Middle frontal gyrus (tissue), 1 donor: ENCODE measurements at regions not wholly inside any gene's neighbourhood (a gene's known extent, or its start where the extent isn't known, plus 50 kb on each side); places are given as distances from the start of the nearest gene placed in this dataset.

Source experiments
- DNase-seq: peaks from one replicate; pipeline ENCODE4 v3.0.0-alpha.2; 2015; ENCODE audit warnings: low spot score; ENCODE audit errors: extremely low spot score

DNA sequence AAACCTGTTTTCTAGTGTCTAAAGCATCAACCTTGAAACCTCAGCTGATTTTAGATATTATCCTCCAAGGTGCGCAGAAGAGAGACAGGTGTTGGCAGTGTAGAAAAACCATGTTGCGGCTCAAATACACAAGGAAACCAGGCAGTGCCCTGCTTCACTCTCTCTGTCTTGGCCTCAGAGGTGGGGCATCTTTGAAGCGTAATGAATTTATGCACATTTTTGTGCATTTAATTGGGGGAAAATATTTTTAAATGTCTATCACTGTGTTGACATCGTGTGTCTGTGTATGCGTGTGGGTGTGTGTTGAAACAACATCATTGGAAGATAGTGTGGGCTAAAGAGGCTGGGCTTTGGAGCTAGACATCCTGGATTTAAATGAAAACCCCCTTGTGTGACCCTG lies 334.0 kb upstream of the CHD6 start:
- no peak for DNase-seq

DNA sequence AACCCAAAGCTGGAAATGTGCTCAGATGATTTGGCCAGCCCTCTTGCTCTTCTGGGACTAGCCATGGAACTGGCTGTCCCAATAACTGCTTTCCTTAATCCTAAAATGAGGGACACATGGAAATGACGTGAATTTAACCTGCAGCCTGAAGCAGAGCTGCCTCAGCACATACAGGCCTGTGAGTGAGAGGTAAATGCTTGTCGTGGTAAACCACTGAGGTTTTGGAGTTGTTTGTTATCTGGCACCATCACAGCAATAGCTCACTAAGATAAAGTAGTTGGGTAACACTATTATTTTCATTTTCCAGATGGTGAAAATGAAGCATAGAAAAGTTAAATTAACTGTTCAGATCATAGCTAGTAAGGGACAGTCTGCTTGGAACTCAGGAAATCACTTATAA lies 333.4 kb upstream of the CHD6 start:
- no peak for DNase-seq

DNA sequence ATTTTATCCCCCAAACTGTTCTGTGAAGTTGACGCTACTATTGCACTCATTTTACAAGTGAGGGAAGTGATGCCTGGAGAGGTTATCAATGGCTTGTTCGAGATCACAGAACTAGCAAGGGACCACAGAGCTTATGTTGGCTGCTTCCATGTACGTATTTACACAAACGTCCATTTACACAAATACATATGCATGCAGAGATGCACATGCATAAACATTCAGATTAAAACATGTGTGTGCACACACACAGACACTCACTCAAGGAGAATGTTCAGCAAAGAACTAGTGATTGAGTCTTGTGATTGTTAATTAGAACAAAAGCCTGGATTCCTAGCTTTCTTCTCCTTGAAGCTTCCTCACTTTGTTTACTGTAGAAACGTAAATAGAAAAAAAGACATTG lies 321.5 kb upstream of the CHD6 start:
- DNase-seq, result no peak

DNA sequence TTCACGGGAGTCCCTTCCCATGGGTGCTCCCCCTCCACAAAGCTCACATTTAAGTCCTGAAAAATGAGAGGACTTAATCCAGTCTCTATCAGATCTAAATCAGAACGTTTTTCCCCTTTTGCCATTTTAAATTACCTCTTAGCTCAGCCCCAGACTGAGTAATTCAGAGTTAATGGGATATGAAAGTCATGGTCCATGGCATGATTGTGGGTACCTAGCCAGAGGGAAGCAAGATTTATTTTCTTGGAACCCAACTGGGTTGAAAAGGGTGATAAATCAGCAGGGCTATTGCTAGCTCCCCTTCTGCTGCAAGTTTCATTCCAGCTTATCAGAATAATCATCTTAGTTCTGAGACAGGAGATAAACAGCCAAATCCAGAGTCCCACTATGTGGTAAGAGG lies 320.2 kb upstream of the CHD6 start:
- no peak for DNase-seq

DNA sequence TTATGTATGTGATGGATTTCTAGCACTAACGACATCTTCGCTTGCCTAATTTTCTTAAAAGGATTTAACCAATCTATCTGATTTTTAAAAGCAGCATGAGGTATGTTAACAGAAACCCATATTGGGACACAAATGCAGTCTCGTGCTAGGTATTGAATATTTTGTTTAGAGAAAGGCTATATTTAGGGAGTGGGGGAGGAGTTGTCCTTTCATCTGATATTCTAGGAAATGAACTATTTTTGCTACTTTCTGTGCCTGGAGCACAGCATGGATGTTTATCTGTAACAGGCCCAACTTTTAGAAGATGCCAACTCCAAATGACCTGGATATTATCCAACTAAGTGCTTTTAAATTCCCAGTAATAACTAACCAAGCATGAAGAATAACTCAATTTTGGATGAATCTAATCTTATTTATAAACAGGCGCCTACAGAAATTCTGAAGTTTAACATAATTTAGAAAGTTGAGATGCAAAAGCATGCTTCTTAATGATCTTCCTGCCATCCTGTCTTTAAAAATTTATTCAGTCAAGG lies 317.1 kb upstream of the CHD6 start:
- DNase-seq, result no peak

DNA sequence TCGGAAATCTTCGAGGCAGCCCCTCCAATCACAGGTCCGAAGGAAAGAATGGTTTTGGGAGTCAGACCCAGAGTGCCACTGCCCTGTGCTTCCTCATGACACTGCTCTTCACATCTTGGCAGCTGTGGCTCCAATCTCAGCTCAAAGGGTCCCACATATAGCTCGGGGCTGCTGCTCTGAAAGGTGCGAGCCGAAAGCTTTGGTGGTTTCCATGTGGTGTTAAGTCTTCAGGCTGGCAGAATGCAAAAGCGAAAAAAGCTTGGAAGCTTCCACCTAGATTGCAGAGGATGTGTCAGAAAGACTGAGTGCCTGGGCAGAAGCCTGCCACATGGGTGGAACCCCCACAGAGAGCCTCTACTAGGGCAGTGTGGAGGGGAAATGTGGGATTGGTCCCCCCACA lies 314.3 kb upstream of the CHD6 start:
- no peak for DNase-seq

DNA sequence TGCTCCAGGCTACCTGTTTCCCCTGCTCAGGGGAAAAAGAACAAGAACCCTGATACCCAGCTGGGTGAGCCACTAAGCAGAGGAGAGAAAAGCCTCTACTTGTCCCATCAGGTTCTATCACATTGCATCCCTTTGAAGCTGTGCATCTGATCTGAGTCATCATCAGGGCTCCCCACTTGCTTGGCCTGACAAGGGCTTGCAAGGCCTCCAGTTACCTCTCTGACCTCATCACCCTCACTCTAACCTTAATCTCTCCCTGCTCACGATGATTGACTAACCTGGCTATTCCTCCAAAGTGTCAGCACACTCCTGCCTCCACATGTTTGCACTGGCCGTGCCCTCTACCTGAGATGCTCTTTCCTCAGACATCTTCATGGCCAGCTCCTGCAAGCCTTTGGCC lies 309.5 kb upstream of the CHD6 start:
- no peak for DNase-seq

DNA sequence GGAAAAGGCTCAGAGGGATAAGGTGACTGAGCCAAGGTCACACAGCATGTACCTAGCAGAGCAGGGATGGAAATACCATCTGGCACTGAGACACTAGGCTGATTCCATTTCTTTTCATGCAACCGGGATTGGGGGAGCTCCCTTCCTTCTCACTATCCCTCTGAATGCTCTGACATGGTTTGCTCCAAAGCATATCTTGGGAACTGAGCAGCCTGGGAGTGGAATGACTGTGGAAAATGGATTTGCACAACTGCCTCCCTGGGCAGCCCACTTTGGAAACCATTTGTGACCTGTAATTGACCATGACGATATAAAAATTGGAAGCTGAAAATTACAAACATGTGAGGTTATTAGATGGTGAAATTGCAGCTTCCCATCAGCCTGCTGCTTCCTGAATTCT lies 309.0 kb upstream of the CHD6 start:
- no peak for DNase-seq

DNA sequence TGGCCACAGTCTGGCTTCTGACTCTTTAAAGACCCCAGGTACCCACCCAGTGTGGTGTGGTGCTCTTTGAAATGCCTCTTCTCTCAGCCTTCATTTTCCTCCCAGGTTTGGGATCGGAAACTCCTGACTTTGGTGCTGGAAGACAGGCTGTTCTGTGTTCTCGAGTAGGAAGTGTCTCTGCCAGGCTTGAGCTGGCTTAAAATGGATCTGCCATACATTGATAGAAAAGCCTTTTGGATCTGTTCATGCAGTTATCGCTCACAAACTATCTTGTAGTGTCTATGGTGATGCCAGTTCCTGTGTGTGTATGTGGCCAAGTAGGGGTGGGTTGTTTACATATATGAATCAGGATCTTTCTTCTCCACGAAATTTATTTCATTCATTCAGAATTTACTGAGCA lies 307.3 kb upstream of the CHD6 start:
- no peak for DNase-seq

DNA sequence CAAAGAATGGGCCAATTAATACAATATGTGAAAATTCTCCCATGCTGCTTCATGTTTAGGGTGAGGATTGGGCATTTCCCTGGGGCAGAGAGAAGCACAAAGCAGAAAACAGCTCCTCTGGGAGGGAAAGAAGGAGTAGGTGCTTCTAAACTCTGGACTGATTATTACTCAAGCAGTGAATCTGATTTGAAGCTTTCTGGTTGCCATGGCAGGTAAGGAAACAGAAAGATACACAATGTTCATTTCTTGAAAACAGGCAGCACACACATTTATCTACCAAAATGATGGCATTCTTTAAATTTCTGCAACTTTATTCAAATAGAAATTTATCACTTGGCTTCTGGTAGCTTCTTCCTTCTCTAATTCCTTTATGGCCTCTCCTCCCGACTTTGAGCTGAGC lies 305.4 kb upstream of the CHD6 start:
- DNase-seq, result no peak

DNA sequence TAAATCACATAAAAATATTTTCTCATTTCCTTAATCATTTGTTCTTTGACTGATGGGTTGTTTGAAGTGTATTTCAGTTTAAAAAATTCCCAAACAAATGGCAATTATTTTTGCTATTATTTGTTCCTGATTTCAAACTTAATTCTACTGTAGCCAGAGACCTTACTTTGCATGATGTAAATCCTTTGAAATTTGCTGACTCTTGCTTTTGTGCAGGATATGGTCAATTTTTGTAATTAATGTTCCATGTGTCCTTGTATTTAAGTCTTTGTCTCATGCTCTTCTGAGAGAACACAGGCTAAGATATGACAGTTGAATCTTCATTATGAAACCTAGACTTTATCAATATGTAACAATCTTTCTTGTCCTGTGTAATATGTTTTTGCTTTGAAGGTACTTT lies 295.0 kb upstream of the CHD6 start:
- no peak for DNase-seq

DNA sequence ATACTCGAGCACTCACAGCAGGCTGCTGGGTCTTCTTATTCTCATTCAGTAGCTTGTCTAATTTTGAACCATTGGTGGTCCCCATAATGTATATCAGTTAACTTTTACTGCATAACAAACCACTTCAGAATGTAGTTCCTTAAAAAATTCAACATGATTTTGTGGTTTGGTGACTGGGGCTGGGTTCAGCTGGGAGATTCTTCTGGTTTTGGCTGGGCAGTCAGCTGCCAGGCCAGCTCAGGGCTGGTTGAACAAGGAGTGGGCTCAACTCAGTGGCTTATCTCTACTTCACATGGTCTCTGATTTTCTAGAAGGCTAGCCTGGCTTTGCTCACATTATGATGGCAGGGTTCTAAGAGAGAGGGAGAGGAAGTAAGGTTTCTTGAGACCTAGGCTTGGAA lies 292.4 kb upstream of the CHD6 start:
- no peak for DNase-seq

DNA sequence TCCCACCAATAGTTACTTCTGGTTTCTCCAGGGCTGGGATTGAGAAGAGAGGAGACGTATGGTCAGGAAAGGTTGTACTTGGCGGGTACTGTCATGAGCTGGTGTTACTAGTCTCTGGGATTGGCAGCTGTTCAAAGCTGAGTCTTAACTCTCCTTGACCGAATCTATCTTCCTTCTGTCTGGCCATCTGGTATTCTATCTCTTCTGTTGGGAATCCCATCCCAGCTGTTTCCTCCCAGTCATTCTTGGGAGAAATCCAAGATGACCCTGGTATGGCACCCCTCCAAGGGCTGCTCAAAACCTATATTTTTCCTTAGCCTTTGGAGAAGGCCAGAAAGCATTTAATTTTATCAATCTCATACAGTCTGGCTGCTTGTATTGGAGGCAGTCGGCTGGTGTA lies 287.0 kb upstream of the CHD6 start:
- DNase-seq, result no peak

DNA sequence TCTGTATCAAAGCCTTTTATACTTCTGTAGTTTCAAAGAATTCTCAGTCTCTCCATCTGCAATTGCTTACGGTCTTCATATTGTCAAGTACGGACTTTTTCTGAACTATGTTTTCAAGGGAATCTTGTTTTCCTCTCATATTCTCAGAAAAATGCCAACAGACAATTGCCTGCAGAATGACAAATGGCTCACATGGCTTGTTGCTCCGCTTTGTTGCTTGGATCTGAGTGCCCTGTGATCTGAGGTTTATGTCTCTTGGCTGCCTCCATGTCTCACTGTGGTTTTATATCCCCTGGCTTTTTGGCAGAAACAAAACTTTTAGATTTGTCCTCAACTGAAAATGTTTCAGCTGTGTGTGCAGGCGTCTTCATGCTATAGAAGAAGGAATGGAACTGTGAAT lies 285.4 kb upstream of the CHD6 start:
- DNase-seq, result no peak

DNA sequence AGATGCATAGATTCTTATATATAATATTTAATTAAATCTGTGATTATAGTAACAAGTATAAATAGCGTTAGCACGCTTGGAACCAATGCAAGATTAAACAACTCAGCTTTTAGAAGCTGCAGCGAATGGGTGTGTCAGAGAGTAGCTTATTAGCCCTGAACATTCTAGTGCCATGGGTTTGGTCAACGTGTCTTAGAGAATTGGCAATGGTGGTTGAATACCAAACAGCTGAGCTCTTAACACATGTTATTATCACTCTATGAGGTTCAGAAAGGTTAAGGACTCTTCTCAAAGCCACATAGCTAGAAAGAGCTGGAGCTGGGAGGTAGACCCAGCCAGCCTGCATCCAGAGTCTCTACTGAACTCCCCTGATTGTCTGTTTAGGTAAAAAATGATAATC lies 284.2 kb upstream of the CHD6 start:
- DNase-seq, result no peak

DNA sequence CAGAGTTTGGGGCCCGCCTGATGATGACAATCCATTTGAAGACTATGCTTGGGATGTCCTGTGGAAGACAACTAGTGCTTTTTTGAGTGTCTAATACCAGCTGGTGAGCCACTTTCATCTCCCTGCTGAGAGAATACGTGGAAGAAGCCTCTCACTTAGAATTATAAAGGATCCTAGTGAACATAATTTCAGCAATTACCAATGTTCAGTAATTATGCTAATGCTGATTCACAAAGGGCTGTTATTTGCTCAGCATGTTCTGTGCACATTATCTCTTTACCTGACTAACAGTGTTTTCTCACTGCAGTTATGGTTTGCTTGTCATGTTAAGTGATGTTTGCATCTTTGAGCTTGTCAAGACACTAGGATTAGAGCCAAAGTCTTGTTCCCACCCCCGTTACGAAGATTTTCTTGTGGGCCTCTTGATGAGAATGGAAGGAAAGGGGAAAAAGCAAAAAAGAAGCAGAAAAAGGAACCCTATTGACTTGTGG lies 282.1 kb upstream of the CHD6 start:
- DNase-seq, result no peak

DNA sequence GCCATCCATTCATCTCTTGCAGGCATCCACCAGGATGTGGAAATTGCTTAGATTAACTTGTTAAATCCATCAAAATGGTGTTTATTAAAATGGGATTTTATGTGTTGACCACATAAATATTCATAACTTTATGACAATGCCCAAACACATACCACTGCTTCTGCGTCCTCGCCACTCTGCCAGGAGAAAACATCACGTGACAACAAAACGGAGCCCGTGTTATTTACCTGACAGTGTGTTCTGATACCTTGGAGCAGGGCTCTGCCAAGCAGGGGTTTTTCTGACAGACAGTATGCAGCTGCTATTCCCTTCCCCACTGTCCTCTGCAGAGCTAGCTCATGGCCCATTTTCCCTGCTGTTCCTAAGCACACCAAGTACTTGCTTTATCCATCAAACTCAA lies 279.5 kb upstream of the CHD6 start:
- DNase-seq, result no peak

DNA sequence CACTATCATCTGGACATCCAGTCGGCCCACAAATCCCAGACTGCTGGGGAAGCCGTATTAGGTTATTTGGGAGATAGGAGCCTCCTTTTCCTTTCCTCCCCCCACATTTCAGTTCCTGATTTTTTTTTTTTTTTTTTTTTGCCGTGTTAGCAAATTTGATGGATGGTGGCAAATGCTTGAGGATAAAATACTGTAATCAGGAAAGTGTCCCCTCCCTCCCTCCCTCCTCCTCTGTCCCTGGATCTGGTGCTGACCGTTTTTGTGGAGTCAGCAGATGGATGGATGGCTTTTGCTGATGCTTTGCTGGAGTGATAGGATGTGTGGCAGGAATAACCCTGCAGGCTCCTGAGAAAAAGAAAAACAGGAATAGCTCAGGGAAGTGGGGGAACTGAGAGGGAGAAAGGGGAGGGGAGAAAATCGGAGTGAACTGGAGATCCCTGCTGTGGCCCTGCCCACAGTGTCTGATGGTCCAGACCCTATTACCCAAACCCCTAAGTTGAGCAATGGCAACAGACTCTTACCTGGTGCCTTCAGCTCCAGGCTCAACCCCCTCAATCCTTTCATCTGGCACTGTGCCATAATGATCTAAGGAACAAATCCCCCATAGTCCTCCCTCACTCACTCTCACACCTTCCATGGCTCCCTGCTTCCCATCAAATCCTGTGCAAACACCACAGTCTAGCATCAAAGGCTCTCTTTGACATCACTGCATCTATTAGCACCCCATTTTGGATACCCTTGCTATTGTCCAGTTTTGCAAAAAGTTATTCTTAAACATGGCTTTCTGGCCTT lies 277.3 kb upstream of the CHD6 start:
- no peak for DNase-seq

DNA sequence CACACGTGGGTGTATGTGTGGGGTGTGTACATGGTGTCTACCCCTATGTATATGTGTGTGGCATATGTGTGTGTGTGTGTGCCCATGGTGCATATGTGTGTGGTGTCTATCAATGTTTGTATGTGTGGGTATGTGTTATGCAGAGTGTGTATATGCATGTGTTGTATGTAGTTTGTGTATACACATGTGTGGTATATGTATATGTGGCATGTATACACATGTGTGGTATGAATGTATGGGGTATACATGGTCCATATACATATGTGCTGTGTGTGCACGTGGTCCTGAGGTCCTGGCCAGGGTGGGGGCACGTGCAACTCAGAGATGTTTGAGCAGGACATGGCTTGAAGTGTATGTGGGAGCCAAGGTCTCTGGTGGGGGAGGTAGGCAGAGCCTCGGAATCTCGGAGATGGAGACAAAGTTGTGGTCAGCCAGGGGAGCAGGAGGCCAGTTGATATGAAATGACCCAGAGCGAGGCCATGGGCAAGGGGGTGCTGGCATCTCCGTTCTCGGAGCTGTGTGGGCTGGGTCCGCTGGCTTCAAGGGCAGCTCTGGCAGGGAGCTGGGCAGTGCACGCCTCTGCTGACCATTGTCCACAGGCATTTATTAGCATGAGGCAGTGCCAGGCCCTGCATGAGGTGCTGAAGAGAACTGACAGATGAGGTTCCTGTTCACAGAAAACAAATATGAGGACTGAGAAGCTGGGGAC lies 276.2 kb upstream of the CHD6 start:
- DNase-seq, result no peak

DNA sequence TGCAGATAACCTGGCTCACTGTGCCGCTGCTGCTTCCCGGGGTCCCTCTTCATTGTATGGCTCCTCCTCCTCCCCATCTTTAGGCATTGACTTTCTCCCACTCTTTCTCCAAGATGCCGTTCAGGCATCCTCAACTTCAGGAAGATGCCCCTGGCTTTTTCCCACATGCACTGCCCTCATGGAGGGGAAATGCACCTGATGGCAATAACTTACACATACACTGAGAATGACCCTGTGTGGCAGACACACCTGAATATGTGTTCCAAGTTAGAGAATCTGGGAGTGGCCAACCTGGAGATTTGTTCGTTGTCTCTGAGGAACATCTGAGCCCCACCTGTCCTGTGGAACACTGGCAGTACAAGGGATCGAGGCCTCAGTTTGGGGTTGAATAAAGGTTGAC lies 273.9 kb upstream of the CHD6 start:
- no peak for DNase-seq

DNA sequence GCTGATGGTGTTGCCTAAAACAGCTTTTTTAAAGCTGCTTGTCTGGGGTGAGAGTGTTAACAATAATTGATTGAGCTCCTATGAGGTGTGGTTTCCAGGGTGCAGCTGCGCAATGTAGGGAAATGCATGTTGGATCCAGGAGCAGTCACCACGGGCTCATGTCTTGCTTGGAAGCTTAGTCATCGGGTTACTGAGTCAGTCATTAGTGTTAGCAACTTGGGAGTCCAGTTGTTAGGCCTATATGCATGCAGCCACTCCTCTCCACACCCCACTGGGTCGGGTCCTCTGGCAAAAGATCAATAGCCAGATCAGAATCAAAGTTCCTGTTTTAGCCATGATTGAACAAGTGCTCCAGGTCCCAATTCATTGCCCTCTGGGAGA lies 271.7 kb upstream of the CHD6 start:
- DNase-seq, result no peak

DNA sequence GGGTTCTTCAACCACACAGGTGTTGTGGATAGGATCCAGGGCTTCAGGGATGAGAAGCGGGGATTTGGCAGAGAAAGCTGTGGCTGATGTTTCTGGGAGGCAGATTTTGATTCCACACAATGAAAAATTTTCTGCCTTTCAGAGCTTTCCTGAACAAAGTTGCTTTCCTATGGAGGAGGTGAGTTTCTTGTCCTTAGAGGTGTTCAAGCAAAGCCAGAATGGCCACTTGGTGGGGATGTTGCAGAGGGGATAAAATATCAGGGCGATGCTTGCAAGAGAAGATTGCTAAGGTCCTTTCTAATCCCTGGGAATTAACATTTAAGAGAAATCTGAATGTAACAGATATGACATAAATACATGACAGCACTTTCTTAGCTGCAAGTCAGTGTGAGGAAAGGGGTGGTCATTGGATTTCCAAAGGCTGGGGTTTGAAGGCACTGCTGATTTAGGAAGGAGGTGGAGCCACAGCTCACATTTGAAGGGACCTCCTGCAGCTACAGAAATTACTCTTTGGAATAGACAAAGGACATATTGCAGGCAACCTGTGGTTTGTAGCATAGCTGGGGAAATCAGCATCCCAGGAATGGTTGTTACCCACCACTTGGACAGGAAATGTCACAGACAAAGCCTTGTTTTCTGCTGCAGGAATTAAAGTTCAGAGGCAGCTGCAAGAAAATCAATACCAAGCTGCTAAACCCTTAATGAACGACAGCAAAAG lies 271.1 kb upstream of the CHD6 start:
- no peak for DNase-seq
